Fibroblast of gingiva (primary cell): ENCODE measurements at regions not wholly inside any gene's neighbourhood (a gene's known extent, or its start where the extent isn't known, plus 50 kb on each side); places are given as distances from the start of the nearest gene placed in this dataset.
"Not testable (repeated sequence)": the region's sequence is repeated elsewhere in the genome, so short reads cannot be mapped to it uniquely, and the experiment has no call there.

Experiments used
- DNase-seq: peaks from one replicate; pipeline ENCODE4 v3.0.0-alpha.2; 2011; ENCODE audit warnings: low read depth

DNA sequence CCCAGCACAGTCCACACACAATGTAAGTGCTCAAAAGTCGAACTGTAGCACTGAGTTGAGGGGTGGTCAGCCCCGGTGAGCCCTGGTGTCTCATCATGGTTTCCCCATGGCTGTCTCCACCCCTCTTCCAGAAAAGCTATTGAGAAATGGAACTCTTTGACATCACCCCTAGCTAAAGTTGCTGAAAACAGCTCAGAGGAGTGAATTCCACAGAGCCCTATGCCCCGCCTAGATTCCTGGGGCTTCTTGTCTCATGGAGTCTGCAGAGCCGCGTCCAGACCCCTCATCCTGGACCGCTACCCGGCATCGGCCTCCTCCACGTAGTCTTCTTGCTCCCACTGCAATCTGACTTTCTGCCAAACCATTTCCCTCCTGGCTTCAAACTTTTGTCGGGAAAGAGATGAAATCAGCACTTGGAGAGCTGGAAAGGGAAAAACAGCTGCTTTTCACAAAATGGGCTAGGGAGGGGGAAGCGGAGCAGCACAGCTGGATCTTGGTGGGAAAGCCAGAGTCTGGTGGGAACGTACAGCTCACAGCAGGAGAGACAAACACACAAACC is 132.2 kb downstream of the SNX5 start:
- DNase-seq: peak; percentile 90

DNA sequence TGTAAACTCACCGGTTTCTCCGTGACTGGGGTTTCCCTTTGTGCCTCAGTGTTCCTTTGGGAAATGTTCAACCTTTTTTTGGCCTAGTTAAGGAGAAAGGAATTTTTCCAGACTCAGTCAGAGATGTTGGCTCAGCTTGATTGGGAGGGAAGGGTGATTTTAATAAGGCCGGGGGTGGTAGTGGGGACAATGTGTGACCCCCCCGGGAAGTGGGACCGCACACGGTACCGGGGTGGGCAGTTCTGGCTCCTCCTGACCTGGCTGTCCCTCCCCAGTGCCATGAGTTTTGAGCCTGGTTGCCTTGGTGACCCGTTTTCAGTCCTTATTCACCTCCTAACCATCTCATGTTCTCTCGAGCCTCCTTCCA is 132.7 kb downstream of the SNX5 start:
- peak; percentile 7 for DNase-seq

DNA sequence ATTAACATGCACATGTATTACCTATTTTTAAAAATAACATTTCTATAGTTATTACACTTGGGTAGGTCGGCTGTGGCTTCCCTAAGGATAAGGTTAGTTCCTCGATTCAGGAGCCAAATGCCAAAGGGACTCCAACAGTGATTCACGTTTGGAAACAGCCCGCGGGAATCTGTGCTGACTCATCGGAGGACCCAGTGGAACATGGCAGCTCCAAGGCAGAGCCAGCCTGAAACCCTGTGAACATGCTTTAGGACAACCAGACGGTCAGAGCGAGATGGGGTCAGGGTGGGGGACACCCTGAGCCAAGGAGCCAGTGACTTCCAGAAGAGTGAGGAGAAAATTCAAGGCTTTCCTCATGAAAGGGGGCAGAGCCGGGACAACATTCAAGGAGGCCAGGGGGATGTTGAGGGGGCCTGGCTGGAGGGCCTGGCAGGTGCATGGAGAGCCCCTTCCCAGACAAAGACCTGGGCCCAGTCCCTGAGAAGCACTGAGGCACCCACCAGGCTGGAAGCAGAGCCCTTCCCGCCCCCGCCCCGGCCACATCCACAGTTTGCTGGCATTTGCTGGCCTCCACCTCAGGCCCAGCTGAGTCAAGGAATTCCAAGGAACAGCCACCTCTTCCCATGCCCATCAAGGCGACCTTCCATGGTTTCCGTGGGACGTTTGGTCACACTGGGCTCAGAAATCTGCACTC is 133.2 kb downstream of the SNX5 start:
- peak; percentile 77 for DNase-seq

DNA sequence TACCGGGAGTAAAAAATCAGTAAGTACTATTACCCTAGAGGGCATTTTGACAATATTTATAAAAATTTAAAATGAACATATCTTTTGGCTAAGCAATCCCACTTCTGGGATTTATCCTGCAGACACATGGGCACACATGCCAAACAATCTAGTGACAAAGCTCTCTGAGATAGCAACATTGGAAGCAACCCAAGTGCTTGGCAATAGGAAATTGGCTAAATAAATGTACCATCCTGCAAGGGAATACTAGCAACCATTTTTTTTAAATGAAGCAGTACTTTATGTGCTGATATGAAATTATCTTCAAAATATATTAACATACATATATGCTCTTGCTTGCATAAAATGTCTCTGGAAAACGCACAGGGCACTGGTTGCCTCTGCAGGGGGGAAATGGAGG is 133.8 kb downstream of the SNX5 start:
- DNase-seq: no peak

DNA sequence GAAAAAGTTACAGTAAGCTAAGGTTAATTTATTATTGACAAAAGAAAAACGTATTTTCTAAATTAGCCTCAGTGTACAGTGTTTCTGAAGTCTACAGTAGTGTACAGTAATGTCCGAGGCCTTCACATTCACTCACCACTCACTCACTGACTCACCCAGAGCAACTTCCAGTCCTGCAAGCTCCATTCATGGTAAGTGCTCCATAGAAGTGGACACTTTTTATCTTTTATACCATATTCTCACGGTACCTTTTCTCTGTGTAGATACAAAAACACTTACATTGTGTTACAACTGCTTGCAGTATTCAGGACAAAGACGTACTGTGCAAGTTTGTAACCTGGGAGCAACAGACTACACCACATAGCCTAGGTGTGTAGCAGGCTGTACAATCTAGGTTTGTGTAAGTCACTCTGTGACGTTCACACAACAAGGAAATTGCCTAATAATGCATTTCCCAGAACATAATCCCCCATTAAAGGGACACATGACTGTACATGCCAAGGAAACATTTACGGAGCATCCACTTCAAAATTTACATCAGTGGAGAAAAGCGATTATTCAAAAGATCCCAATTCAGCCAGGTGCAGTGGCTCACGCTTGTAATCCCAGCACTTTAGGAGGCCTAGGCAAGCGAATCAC is 133.4 kb downstream of the BANF2 start:
- DNase-seq: peak; percentile 35

DNA sequence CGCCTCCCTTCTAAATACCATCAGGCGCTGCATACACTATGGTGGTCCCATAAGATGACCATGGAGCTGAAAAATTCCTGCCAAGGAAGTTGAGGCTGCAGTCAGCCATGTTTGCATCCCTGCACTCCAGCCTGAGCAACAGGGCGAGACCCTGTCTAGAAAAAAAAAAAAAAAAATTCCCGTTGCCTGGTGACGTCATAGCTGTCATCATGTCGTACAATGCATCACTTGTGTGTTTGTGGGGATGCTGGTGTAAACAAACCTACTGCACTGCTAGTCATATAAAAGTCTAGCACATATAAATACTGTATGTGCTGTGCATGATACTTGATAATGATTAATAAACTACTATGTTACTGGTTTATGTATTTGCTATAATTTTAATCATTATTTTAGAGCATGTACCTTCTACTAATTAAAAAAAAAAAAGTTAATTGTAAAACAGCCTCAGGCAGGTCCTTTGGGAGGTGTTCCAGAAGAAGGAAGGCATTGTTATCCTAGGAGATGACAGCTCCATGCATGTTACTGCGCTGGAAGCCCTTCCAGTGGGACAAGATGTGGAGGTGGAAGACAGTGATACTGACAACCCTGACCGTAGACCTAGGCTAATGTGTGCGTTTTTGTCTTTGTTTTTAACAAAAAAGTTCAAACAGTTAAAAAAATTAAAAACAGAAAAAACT is 132.6 kb downstream of the BANF2 start:
- no peak for DNase-seq

DNA sequence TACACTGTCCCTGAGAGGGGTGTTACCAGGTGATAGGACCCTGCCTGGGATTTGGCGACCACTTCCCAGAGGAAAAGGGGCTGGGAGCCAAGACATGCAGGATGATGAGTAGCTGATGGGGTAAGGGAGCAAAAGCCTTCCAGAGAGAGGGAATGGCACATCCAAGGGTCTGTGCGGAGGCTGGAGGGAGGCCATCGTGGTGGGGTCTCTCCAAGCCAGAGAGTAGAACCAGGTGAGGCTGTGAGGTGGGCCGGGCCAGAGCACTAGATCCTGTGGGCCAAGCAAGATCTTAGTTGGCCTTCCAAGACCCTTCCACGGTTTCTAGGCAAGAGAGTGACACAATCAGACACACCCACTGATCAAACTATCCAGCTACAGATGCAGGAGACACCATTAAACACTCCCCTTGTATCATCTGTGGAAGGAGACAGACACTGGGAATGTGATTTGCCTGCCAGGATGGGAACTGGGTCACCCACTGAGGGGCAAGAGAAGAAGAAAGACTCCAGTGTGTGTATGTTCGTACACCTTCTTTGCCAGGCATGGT is 128.9 kb downstream of the BANF2 start:
- DNase-seq: no peak

DNA sequence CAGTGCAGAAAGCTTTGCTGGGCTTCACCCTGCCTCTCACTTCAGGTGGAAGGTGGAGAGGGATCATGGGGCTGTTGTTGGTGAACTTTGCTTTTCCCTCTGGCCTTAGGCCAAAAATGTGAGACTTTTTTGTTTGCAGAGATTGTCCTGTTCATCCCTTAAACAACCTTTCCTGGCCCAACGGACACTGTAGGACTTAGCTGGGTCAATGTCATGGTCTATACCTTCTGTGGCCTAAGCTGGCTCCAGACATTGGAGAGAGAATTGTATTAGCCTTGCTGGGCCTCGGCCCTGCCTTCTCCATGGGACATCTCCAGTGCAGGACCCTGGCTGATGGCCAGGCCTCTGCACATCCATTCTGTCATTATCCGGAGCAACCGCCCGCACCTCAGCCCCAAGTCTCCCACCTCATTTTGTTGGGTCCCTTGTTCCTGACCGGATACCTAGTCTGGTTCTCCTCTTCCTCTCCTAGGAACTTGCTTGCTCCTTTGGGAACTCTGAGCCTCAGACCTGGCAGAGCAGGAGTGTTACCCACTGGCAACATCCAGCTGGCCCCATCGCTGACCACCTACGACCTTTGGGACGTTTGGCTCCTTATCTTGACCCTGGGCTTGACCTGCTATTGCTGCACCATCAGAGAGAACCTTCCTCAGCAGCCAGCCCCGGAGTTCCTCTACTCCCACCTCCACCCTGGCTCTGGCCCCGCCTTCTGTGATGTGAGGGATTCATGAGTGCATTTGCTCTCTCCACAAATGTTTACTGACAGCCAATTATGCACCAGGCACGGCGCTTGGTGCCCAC is 128.2 kb downstream of the BANF2 start:
- no peak for DNase-seq

DNA sequence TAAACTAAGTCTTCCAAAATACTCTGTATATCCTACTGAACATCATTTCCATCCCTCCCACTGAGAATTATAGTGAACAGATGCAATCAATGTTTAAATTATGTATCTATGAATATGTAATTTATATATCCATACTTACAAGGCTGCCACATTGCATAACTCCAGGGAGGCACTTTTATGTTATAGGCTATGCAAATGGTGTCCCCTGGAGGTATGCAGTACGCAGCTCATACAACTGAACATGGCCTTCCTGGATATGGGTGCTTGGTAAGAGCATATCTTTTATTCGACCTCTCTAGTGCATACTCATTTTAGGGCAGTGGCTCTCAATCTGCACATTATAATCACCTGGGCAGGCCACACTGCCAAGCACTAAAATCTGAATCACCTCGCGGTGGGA is 127.3 kb downstream of the BANF2 start:
- no peak for DNase-seq

DNA sequence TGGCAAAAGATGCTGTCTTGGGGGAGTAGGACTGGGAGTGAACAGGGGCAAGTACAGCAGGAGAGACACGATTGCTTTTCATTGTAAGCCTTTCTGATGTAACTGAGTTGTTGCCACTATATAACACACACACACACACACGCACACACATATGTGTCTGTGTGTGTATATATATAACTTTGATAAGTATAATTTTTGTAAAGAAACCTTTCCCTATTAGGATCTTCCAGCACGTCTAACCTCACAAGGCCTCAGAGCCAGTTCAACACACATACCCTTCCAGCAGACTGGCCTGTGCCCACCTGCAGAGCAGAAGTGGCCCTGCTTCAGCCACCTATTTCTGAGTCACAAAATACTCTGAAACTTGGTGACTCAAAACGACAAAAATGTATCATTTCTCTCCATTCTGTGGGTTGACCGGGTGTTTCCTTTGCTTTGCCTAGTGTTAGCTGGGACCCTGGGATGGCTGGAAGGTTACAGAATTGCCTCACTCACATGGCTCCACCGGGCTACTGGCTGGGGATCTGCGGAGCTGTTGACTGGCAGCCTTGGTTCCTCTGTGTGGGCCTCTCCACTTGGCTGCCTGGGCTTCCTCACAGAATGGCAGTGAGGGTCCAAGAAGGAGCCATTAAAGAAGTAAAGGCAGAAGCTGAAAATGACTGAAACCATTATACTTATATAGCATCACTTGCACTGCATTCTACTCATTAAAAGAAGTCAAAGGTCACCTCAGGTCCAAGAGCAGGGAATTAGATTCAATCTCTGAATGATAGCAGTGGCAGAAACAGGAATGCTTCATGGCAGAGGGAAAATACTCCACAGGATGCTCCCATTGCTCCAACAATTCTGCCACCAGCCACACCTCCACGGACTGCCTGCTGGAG is 126.4 kb downstream of the BANF2 start:
- DNase-seq: no peak

DNA sequence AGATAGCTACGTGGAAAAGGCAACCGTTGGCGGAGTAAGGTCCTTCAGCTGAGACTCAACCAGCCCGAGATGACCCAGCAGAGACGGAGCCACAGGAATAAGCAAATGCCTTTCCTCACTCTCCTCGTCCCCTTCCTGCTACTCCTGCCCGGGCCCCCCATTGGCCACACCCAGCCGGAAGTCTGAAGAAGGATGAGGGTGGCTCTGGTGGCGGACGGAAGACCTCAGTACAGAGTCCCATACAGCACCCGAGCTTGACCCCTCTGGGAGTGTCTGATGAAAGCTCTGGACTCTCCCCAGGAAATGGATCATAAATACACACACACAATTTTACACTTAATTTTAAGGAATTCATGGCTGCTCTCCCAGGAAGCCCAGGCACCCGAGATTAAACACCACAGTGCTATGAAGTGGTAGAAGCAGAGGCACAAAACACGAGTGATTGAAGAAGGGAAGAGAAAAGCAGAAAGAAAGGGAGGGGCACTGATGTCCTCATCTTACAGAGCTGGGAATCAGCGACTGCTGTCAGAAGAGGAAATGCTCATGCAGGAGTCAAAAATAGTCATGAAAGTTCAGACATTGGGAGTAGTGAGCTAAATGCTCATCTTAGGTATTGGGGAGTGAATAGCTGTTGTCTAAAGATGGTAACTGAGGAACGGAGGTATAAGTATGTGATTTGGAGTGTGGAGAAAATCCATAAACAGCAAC is 125.6 kb downstream of the BANF2 start:
- peak; percentile 17 for DNase-seq

DNA sequence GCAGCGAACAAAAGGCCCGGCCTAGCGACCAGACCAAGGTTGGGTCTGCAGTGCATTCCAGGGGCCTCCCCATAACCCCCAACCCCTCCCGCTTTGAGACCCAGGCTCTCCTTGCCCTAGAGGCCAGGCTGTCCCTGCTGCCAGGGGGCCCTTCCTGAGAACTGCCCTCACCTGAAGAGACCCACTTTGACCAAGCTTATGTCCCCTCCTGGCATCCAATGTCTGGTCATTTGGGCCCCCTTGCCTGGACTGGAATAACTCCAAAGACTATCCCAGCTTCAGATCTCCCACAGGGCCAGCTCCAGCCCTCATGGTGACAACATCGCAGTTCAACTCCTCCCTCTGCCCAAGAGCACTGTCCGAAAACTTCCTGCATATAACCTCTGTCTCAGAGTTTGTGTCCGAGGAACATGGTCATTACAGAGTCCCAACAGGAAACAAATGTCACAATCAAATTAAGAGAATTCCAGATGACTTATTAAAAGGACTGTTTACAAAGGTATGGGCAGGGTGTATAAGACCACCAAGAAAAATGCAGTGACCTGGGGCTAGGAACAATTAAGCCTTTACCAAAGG is 125.0 kb downstream of the BANF2 start:
- no peak for DNase-seq

DNA sequence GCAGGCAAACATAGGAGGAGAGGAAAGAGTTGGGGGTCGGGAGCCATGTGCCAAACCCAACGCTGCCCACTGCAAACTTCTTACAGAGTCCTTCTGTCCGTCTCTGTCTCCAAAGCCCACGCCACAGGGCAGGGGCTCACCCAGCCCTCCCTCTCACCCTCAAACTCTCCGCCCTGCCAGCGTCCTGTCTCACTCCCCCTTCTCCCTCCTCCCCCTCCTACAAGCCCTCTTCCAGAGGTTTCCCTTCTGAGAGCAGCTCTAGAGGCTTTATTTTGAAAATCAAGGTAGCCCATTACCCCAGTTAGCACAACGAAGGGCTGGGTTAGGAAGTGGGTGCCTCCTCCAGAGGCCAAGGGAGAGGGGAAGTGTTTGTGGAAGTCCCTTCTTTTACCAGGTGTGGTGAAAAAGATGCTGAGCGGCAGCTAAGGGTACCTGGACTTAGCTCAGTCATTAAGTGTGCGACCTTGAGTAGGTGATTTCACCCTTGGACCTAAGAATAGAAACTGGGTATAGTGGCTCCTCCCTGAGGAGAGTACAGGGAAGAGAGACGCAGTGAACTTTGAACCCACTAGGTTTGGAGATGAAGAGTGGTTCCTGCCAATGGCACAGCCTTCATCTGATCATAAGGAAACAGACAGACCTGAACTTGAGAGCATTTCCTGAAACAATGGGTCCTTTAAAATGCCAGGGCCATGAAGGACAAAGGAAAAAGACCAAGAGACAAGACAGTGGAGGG is 123.8 kb downstream of the BANF2 start:
- DNase-seq: no peak

DNA sequence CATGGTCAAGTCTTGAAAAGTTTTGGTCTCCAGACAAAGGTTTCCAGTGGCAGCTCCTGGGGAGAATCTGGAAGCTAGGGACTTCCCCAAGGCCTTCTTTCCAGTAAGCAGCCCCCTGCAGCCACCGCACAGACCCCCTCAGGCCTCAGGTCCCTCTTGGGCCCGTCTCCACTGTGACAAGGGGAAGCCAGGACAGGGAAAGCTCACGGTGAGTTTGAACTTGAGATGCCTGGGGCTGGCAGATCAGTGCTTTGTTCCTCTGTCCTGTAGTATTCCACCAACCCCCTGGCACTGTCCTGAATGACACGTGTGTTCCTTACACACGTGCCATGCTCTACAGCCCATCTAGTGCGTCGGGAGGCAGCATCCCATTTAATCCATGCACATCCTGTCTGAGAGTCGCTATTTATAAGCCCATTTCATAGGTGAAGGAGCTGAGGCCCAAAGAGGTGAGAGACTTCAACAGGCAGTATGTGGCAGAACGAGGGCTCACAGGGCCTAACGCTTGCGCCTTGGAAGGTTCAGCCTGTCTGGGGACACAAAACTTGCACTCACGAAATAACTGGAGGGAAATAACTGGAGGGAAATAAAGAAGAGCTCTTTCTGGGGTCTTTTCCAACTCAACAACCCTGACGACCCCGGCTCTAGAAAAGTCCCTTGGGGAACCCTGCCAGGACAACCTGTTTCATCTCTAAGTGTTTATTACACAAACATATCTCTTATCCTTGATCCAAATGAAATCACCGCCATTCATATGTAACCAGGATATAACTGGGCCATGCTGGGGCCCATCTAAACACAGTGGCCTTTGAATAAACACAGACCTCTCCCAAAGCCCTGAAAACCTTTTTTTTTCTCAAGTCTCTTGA is 123.0 kb downstream of the BANF2 start:
- DNase-seq: no peak

DNA sequence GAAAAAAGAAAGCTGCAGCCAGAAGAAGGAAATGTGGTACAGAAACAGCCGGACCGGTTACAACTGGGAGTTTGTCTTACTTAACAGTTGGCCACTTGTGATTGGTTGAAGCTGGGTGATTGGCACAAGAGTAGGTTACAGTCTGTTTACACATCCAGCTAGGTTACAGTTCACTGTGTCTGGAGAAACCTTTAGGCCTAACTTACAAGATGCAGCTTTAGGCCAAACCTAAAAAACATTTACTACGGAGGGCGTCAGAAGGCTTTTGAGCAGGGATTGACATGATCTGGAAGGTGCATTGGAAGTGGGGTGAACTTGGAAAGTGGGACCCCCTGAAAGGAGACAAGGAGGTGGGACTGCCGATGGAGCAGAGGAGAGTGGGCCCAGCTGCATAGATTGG is 122.3 kb downstream of the BANF2 start:
- peak; percentile 96 for DNase-seq

DNA sequence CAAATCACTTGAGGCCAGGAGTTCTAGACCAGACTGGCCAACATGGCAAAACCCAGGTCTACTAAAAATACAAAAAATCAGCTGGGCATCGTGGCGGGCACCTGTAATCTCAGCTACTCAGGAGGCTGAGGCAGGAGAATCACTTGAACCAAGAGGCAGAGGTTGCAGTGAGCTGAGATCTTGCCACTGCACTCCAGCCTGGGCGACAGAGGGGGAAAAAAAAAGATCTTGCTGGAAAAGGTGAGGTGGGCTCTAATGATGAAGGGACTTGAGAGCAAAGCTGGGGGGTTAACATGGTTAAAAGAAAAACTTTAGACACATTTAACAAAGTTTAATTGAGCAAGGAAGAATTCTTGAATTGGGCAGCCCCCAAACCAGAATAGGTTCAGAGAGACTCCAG is 121.8 kb downstream of the BANF2 start:
- not testable (repeated sequence) for DNase-seq

DNA sequence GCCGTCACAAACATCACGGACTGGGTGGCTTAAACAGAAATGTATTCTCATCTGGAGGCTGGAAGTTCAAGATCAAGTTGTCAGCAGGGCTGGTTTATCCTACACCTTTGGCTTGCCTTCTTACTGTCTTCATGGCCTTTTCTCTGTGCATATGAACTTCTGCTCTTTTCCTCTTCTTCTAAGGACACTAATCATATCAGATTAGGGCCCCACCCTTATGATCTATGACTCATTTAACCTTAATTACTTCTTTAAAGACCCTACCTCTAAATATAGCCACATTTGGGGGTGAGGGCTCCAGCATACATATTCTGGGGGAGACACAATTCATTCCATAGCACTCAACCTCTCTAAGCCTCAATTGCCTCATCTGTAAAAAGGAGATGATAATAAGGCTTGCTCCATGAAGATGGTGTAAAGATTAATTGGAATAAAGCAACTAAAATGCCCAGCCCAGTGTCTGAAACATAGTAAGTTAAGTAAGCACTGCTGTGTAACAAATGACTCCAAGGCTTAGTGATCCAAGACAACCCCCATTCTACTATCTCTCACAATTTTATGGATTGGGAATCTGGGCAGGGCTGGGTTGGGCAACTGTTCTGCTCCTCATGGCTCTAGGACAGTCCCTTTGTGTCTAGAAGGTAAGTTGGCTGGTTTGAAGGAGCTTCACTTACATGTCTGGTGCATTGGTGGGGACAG is 119.8 kb downstream of the BANF2 start:
- no peak for DNase-seq

DNA sequence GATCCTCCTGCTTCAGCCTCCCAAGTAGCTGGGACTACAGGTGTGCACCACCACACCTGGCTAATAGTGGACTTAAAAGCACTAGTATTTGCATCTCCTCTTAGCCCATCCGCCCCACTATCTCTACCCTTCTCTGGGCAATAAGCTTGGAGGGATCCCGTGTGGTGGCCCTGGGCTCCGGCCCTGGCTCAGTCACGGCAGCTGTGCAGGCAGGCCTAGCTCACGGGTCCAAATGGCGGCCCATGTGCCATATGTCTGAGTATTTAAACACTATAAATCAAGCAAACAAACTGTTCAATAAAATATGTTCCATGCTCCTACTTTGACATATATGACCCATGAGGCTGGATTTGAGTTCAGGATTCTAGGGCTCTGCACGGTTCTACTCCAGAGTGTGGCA is 118.4 kb downstream of the BANF2 start:
- no peak for DNase-seq
